ENCODE measurements at regions not wholly inside any gene's neighbourhood (a gene's known extent, or its start where the extent isn't known, plus 50 kb on each side); places are given as distances from the start of the nearest gene placed in this dataset.

DNA sequence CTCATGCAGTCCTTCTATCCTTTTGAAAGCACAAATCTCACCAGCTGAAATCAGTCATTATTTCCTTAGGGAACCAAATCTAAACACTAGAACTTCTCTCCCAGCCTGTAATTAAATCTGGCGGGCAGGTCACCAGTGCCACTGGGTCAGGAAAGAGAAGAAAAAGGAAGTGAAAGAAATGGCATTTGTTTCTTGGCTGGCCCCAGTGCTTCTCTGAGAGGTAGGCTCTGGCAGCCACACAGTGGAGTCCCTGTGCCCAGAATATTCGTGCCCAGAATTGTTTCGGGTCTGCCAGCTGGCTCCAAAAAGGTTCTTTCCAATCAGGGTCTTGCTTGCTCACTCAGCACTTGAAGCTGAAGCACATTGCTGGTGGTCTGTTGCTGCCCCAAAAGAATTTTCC, 133.9 kb upstream of the MTAP start (continued):
- TF ChIP-seq ZNF780A (CRISPR knock-in tag; IDR thresholded peaks at IDR 0.05) (no peak), CCAR2 (optimal IDR thresholded peaks at IDR 0.05; ENCODE audit: low read depth, low read length) (no peak), SALL1 (CRISPR knock-in tag; IDR thresholded peaks at IDR 0.05) (no peak), KLF15 (CRISPR knock-in tag; IDR thresholded peaks at IDR 0.05; ENCODE audit: borderline replicate concordance) (no peak), ZNF33B (CRISPR knock-in tag; IDR thresholded peaks at IDR 0.05) (no peak), ZBTB7B (CRISPR knock-in tag; IDR thresholded peaks at IDR 0.05) (no peak), KLF6 (CRISPR knock-in tag; IDR thresholded peaks at IDR 0.05) (no peak), AGO2 (optimal IDR thresholded peaks at IDR 0.05; ENCODE audit: low read depth, low read length) (no peak), SRY (CRISPR knock-in tag; IDR thresholded peaks at IDR 0.05) (no peak), ZSCAN20 (CRISPR knock-in tag; IDR thresholded peaks at IDR 0.05; ENCODE audit: borderline replicate concordance) (no peak)
- TF ChIP-seq, protein P1, sequence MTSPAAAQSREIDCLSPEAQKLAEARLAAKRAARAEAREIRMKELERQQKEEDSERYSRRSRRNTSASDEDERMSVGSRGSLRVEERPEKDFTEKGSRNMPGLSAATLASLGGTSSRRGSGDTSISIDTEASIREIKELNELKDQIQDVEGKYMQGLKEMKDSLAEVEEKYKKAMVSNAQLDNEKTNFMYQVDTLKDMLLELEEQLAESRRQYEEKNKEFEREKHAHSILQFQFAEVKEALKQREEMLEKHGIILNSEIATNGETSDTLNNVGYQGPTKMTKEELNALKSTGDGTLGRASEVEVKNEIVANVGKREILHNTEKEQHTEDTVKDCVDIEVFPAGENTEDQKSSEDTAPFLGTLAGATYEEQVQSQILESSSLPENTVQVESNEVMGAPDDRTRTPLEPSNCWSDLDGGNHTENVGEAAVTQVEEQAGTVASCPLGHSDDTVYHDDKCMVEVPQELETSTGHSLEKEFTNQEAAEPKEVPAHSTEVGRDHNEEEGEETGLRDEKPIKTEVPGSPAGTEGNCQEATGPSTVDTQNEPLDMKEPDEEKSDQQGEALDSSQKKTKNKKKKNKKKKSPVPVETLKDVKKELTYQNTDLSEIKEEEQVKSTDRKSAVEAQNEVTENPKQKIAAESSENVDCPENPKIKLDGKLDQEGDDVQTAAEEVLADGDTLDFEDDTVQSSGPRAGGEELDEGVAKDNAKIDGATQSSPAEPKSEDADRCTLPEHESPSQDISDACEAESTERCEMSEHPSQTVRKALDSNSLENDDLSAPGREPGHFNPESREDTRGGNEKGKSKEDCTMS (CRISPR knock-in tag; conservative IDR thresholded peaks at IDR 0.05) = no peak

DNA sequence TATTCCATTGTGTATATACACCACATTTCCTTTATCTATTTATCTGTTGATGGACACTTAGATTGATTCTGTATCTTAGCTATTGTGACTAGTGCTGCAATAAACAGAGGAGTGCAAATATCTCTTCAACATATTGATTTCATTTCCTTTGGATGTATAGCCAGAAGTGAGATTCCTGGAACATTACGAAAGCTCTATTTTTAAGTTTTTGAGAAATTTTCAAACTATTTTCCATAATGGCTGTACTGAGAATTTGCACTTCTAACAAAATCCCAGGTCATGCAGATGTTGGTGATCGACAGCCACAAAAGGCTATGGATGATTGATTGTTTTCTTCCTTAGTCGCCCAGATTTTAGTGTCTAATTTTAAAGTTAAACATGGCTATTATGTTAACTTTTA, 132.7 kb upstream of the MTAP start:
- Histone ChIP-seq H3K4me2 (ENCODE audit: low read depth, low read length) (no peak overlapping the region), H4K20me1 (ENCODE audit: insufficient read depth, low read length) (no peaks in the 10 kb centered on the region), H3K27me3 (ENCODE audit: control insufficient read depth in 1 of 2, insufficient read depth in 2 of 2, low read length in 2 of 2) (no peaks in the 10 kb centered on the region), H2AFZ (ENCODE audit: low read length) (no peak overlapping the region), H3K9ac (ENCODE audit: insufficient read depth, low read depth, low read length) (no peak overlapping the region), H3K27ac (ENCODE audit: extremely low read length, insufficient read depth, low read length) (no peak overlapping the region), H3K79me2 (ENCODE audit: insufficient read depth, low read length) (no peaks in the 10 kb centered on the region), H3K9me3 (ENCODE audit: low read length) (no peaks in the 10 kb centered on the region), H3K4me1 (ENCODE audit: insufficient read depth, low read length) (no peaks in the 10 kb centered on the region), H3K36me3 (replicated peaks in 1 of 2; ENCODE audit: control insufficient read depth in 1 of 2, insufficient read depth in 2 of 2, low read length in 2 of 2) (no peaks in the 10 kb centered on the region), H3K4me3 (replicated peaks in 1 of 3; ENCODE audit: insufficient read depth in 1 of 3, low read depth in 2 of 3, low read length in 3 of 3) (no peak overlapping the region)
- CTCF ChIA-PET (ENCODE audit: low intra/inter-chr PET ratio, low total read pairs) = no interaction called here
- whole genome bisulfite sequencing (ENCODE audit: low lambda C conversion rate) = 2% methylated on average over 3 of the region's 3 CpGs
- BruUV-seq (replicated peaks) = no TSS peak
- intact Hi-C loops (cut with micrococcal nuclease; ENCODE audit: unreplicated experiment) (no loop called here), in situ Hi-C loops (cut with HindIII; ENCODE audit: extremely low pct_ligation_motif_present, low pct_unique_long_range_greater_than_20kb) (no loop called here)
- DNase-seq (ENCODE audit: low spot score) = no peak
- TF ChIP-seq ZNF577 (CRISPR knock-in tag; IDR thresholded peaks at IDR 0.05; ENCODE audit: borderline replicate concordance, low read depth) (no peak), ATRX (CRISPR knock-in tag; IDR thresholded peaks at IDR 0.05; ENCODE audit: borderline replicate concordance) (no peak), HNF4G (IDR thresholded peaks at IDR 0.05; ENCODE audit: borderline replicate concordance, low read depth, low read length) (no peak), HNF4G (CRISPR knock-in tag; IDR thresholded peaks at IDR 0.05; ENCODE audit: borderline replicate concordance, low read depth) (no peak)
- POLR2A ChIA-PET = no interaction called here
- FAIRE-seq = no peak
- no peak for ATAC-seq

All from HepG2 (cell line).